GM12864 (cell line): ENCODE measurements at regions not wholly inside any gene's neighbourhood (a gene's known extent, or its start where the extent isn't known, plus 50 kb on each side); places are given as distances from the start of the nearest gene placed in this dataset.

Experiments used
- DNase-seq: peaks from one replicate; pipeline ENCODE4 v3.0.0-alpha.2; 2011; ENCODE audit warnings: low read depth
- H3K4me3 ChIP-seq: 2 replicates; pipeline ENCODE4 v1.5.1; 2011; ENCODE audit warnings: mild to moderate bottlenecking, low read depth, low read length, control low read depth
- TF ChIP-seq, protein P1 (sequence below): IDR thresholded peaks from 2 replicates; pipeline ENCODE4 v1.5.1; 2011; ENCODE audit warnings: low read depth, mild to moderate bottlenecking, moderate library complexity, low read length, control low read depth, inconsistent platforms; ENCODE audit errors: missing control alignments

DNA sequence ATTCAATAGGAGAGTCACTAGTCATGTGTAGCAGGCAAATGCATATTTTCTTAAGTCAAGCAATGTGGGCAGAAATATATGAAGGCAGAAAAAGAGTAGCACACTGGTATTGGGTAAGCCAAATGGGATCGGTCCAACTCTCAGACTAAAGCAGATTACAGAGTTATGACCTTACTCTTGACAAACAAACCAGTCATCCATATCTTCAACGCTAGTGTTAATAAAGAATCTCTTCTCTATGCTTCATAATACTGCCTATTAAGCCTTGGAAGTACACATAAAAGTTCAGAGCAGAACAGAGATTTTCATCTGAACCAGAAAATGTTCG, 320.2 kb upstream of the JARID2 start:
- TF ChIP-seq, protein P1, sequence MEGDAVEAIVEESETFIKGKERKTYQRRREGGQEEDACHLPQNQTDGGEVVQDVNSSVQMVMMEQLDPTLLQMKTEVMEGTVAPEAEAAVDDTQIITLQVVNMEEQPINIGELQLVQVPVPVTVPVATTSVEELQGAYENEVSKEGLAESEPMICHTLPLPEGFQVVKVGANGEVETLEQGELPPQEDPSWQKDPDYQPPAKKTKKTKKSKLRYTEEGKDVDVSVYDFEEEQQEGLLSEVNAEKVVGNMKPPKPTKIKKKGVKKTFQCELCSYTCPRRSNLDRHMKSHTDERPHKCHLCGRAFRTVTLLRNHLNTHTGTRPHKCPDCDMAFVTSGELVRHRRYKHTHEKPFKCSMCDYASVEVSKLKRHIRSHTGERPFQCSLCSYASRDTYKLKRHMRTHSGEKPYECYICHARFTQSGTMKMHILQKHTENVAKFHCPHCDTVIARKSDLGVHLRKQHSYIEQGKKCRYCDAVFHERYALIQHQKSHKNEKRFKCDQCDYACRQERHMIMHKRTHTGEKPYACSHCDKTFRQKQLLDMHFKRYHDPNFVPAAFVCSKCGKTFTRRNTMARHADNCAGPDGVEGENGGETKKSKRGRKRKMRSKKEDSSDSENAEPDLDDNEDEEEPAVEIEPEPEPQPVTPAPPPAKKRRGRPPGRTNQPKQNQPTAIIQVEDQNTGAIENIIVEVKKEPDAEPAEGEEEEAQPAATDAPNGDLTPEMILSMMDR, result no peak
- H3K4me3 ChIP-seq, result no peak overlapping the region
- DNase-seq, result no peak

GRCh38 chr6:14927398-14927797, 318.5 kb upstream of the JARID2 start:
- DNase-seq, result no peak
- H3K4me3 ChIP-seq, result no peak overlapping the region
- TF ChIP-seq, protein P1, result no peak

GRCh38 chr6:14929291-14929690, 316.6 kb upstream of the JARID2 start:
- DNase-seq, result no peak
- TF ChIP-seq, protein P1, result no peak
- H3K4me3 ChIP-seq, result no peak overlapping the region

GRCh38 chr6:14930366-14930989, 315.4 kb upstream of the JARID2 start:
- TF ChIP-seq, protein P1, result no peak
- DNase-seq, result no peak
- no peak overlapping the region for H3K4me3 ChIP-seq

DNA sequence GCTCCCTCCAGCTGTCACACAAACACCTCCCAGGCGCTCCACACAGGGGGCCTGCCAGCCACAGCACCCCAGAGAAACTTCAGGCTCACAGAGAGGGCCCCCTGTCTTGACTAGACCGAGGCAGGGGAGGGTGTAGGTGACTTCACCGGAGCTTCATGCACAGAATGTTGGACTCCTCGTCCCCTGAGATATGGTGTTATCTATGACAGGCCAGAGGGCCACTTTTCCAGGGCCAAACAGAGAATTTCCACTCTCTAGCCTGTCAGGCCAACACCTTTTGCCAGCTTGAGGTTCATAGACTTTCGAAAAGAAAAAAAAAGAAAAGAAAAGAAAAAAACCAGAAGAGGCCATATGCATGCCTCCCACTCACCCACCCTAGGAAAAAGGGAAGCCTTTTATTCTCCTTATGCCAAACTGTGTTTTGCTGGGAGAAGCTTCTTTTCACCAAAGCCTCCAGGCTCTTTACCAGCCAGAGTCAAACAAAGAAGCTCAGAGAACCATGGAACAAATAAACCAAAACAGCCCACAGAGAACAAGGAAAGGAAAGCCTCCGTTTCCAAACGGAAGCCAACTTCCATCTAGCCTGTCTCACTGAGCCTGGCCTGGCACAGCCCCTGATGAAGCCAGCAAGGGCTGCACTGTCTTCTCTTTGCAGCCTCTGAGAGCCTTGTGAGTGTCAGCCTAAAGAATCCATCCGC, 313.2 kb upstream of the JARID2 start:
- DNase-seq, result no peak
- no peak overlapping the region for H3K4me3 ChIP-seq
- TF ChIP-seq, protein P1, result no peak

GRCh38 chr6:14933183-14933544, 312.7 kb upstream of the JARID2 start:
- H3K4me3 ChIP-seq, result no peak overlapping the region
- no peak for DNase-seq
- TF ChIP-seq, protein P1, result no peak

- TF ChIP-seq, protein P1, result no peak
- no peak for DNase-seq
- H3K4me3 ChIP-seq, result no peak overlapping the region
These were observed 311.9 kb upstream of the JARID2 start for GRCh38 chr6:14934013-14934412.
